HG03575 (cell line): ENCODE measurements at regions not wholly inside any gene's neighbourhood (a gene's known extent, or its start where the extent isn't known, plus 50 kb on each side); places are given as distances from the start of the nearest gene placed in this dataset.
"Not testable (repeated sequence)": the region's sequence is repeated elsewhere in the genome, so short reads cannot be mapped to it uniquely, and the experiment has no call there.

Source experiments
- ATAC-seq: cut with Tn5 transposase; IDR thresholded peaks from one replicate; pipeline ENCODE4 v1.9.1; 2021; ENCODE audit not compliant: unreplicated experiment, insufficient number of reproducible peaks, low FRiP score; ENCODE audit errors: extremely low read depth

DNA sequence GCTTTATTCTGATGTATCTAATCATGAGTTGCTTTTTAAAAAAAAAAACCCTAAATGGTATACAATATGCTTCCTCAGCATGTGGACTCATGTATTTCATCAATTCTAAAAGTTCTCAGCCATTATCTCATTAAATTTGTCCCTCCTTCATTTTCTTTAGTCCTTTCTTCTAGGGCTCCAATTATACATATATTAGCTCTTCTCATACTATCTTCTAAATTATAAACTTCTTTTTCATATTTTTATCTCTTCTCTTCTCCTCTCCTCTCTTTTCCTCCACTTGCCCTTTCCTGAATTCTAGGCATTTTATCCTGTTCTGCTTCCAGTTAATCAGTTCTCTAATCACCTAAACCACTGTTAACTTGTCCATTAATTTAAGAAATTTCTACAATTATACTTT, 55.0 kb upstream of the IL33 start:
- no peak for ATAC-seq

DNA sequence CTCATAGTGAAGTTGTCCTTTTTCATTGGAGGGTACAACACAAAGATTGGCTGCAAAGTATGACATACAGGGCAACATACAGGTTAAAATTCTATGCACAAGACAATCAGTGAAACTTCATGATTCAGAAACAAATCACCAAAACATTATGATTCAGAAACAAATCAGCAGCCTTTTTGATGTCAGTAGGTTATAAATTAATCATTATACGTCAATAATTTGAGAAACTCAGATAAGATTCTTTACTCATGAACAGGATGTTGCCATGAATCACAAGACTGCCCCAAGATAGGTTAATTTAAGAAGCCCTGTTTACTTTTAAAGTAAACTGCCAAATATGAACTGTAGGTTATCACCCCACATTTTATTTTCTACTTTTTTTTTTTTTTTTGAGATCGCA, 62.2 kb upstream of the IL33 start:
- no peak for ATAC-seq

DNA sequence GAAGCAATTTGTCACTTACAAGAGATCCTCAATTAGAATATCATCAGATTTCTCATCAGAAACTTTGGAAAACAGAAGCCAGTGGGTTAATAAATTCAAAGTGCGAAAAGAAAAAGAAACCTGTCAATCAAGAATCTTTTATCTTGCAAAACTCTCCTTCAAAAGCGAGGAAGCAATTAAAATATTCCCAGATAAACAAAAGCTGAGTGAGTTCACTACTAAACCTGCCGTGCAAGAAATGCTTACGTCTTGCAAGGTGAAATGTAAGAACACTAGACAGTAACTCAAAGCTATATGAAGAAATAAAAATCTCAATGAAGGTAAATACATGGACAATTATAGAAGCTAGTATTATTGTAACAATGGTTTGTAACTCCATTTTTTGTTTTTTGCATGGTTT, 62.8 kb upstream of the IL33 start:
- ATAC-seq = no peak

DNA sequence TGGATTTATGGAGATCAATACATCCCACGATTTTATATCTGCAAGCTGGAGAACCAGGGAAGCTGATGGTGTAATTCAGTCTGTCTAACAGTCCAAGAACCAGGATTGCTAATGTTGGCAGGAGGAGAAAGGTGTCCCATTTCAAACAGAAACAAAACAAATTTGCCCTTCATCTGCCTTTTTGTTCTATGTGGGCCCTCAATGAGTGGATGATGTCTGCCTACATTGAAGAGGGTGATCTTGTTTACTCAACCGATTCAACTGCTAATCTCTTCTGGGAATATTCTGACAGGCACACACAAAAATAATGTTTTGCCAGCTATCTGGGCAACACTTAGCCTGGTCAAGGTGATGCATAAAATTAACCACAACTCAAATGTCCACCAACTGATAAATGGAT, 65.1 kb upstream of the IL33 start:
- no peak for ATAC-seq

DNA sequence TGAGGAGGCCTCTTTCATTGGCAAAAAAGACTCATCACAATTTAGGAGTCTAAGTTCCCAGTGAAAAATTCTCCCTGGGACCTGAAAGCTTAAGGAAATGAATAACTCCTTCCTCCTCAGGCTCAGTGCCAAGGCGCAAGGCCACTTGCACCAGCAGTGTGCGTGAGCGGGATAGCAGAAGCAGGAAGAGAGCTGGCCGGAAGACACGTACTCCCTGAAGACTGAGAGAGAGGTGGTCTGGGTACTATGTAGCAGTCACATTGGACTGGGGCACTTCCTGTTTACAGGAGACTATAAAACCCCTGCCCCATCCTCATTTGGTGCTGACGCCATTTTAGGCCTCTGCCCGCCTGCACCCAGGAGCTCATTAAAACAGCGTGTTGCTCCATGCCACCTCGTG, 66.3 kb upstream of the IL33 start:
- ATAC-seq = no peak

DNA sequence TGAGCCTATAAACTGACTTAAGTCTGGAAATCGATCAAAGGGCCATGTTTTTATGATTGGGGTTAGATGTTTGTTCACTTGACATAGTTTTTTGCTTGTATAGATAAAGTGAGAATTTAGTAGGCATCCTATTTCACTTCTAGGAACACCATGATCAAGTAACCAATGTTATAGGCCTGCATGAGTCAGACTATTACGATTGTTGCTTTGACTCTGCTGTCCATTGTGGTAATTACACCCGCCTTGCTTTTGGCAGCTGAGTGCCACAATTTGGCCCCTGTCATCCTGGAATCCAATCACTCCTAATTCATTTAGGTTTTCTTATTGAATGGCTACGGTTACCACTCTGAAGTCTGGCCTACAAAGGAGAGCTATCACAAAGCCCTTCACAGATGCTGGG, 67.8 kb upstream of the IL33 start:
- no peak for ATAC-seq

DNA sequence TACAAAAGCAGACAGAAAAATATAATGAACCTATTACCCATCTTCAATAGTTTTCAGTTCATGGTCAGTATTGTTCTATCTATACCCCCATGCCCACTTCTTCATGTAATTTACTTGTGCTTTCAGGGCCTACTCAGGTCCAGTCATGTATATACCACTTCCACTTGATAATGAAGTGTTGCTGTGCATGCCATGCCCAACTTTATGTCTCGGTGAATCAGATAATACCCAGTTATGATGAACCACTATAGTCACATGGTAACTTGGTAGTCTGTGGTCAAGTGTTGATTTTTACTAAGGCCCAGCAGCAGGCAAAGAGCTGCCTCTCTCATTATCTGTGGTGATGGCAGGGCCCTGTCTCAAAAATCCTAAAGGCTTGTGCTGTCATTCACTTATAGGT, 70.7 kb upstream of the IL33 start:
- no peak for ATAC-seq

DNA sequence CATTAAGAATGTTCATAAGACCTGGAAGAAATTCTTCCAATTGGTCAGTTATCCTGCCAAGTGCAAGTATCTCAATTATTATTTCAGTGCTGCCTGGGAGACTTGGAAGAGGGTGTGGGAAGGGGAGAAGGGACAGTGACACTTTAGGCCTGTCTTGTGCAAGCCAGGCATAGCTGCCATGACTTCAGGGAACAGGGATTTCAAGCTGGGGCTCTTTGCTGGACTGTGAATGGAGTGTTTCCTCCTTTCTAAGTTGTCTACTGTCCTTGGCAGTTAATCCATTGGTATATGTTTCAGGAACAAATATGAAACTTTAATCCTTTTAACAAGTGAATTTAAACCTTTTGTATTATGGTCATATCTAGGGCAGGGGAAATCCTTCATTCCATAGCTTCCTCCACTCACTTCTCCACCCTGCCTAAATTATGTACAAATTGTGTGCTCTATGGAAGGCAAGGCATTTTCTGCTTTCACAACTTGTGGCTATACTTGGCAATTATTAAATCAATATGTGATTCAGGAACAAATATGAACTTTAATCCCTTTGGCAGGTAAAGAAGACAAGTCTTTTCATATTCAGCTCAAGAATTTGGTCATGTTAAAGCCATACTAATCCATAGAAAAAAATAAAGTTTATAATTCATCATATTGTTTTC, 72.7 kb upstream of the IL33 start:
- no peak for ATAC-seq

DNA sequence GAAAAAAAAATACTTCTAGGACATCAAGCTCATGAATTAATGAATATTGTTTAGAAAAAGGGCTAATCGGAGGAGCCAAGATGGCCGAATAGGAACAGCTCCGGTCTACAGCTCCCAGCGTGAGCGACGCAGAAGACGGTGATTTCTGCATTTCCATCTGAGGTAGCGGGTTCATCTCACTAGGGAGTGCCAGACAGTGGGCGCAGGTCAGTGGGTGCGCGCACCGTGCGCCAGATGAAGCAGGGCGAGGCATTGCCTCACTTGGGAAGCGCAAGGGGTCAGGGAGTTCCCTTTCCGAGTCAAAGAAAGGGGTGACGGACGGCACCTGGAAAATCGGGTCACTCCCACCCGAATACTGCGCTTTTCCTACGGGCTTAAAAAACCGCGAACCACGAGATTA, 79.8 kb upstream of the IL33 start:
- not testable (repeated sequence) for ATAC-seq

DNA sequence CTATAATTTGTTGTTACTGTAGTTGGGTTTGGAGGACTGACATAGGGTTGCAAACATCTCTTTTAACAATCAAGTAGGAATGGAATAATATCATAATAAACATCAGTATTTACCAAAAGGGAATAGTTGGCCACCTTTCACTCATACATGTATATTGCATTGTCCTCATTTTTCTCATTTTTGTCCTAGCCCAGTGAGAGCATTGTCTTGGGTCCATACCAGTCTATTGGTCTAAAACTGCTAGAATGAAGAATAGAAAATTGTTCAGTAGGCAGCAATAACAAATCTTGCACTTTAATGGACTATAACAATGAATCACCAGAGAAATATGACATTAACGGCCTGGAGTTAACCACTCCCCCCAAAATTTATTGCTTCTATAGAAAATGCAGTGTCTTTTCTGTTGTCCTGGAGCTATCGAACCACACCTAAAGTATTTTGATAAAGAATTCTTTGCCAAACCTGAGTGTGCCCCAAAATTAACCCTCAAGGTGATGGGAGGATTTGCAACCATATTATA, 80.9 kb upstream of the IL33 start:
- no peak for ATAC-seq

DNA sequence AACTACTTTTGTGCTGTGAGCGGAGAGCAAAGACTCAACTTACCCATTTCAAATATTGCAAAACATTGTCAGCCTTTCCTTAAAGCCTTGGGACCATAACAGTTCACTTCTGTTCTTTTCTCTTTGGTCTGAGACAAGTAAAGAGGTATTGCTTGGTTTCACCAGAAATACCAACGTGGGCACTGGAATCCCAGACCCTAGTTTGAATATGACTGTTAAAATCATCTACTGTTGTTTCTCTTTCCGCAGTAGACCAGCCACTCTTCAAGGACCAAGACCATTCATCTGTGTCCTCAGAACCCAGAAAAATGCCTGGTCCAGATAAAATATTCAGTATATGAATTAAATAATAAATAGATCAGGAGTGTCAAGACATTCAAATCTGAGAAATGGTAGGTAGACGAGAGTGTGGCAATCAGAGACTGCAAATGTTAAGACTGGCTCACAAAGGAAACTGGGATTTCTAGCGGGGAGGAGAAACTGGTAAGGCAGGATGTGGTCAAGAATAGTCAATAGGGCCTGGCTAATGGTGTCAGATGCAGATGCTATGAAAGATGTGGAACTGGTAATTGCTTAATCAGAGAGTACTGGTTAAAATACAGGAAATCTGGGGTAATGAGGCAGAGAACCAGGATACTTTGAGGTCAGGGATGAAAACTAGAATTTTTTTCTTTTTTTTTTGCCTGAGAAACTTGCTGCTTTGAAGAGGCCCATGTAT, 82.1 kb upstream of the IL33 start:
- no peak for ATAC-seq

DNA sequence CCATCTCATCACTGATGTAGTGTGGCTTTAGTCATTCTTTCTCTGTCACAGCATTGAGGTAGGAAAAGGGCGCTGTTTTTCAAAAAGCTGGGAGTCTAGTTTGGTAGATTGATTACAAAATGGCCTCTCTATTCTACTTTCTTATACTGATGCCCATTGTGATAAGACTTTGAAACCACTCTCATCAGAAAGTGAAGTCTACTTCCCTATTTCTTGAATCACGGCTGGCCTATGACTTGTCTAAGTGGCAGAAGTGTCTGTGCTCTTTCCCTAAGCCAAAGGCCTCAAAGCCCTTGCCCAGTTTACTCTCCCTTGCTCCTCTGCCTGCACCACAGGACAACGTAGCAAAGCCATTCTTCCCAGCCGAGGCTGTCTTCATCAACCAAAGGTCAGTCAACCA, 83.0 kb upstream of the IL33 start:
- no peak for ATAC-seq

DNA sequence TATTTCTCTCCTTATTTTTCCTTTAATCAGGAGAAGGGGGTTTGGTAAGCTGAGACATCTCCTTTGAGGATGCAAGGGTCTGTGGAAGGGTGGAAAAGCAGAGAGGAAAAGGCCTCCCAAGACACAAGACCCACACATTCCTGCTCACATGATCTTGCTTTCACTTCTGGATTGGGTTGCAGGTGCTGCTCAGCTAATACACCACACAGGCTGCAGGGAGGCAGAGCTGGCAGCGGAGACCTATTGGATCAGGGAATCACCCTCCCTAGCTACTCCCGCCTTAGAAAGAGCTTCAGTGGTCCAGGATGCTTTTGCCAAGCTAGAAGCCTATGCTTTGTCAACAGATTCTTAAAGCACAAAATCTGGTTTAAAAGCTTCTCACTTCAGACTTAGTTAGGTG, 87.6 kb upstream of the IL33 start:
- ATAC-seq = no peak

DNA sequence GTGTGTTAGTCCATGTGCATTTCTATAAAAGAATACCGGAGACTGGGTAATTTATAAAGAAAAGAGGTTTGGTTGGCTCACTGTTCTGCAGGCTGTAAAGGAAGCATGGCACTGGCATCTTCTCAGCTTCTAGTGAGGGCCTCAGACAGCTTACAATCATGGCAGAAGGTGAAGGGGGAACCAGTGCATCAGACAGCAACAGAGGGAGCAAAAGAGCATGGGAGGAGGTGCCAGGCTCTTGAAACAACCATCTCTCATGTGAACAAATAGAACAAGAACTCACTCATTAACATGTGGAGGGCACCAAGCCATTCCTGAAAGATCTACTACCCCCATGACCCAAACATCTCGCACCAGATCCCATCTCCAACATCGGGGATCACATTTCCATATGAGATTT, 89.2 kb upstream of the IL33 start:
- ATAC-seq = no peak

DNA sequence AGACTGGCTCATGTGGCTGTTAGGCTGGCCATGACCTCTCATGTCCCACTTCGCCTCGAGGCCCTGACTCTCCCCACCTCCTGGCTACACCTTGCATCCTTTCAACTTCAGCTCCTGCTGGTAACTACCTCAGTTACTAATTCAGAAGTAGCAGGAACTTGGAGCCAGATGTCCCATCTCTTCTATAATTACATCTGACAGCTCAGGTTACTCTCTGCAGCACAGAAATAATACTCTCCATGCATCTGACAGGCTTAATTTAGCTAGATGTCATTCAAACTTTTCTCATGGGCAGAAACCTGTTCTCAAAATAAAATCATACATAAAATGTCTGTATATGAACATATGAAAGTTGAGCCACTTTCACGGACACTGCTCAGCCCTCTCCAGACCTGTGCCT, 92.2 kb upstream of the IL33 start:
- no peak for ATAC-seq

DNA sequence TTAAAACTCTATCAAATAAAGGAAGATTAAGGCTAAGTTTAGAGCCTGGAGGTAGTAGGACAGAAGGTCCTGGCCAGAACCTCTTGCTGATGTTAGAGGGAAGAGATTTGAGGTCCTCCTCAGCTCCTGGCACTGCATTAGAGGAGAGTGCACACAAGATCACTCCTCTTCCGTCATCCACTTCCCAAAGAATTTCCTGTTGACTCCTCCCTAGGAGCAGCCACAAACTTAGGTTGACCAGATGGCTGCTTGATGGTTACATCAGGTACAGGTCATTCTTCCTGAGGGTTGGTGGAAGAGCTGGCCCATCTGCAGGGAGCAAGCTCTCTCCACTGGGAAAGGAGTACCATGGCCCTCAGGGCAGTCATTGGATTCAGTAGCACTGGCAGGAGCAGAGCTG, 93.9 kb upstream of the IL33 start:
- ATAC-seq = no peak

DNA sequence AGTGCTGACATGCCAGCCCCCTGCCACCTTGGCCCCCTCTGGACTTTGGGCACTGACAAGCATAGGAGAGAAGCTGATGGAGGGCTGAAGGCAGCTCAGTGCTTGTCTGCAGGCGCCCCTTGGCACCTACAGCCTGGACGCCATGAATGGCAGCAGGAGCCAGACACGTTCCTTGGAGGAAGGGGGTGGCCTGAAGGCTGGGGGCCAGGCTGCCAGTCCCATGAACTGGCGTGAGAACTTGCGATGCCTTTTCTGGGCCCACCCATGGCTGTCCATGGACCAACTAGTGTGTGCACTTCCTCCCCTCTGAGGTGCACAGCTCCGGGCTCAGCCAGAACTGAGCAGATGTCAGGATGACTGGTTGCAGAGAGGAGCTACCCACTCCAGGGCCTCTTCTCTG, 99.0 kb upstream of the RANBP6 start:
- ATAC-seq = no peak

DNA sequence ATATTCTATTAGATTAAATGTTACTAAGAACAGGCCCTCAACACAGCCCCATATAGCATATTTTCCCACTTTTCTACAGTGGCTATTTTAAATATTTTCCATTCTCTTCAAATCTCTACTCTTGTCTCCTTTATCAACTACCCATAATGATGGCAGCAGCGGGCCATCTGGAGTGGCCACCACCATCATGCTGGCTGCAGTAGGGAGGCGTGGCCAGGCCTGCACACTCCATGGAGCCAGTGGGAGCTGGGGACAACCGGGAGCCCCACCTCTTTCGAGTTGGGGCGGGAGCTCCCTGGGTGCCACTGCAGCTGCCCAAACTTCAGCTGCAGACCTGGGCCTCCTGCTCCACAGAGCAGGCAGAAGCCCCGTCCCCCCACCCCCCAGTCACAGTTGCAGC, 98.4 kb upstream of the RANBP6 start:
- ATAC-seq = no peak

DNA sequence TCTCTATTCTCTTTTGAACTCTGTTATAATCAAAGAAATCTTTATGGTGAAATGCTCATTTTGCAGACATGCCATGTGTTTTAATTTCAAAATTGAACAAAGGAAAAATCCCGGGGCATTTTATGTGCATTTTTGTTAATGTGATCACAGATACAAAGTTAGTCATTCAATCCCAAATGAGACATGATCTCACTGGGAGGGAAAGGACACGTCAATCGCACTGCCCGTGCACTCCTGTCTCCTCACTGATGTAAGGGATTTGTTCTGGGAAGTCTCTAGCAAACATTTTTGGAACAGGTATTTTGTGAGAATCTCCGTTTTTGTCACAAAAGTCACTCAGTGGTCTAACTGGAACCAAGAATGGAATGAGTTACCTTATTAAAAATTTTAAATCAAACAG, 97.9 kb upstream of the RANBP6 start:
- no peak for ATAC-seq

DNA sequence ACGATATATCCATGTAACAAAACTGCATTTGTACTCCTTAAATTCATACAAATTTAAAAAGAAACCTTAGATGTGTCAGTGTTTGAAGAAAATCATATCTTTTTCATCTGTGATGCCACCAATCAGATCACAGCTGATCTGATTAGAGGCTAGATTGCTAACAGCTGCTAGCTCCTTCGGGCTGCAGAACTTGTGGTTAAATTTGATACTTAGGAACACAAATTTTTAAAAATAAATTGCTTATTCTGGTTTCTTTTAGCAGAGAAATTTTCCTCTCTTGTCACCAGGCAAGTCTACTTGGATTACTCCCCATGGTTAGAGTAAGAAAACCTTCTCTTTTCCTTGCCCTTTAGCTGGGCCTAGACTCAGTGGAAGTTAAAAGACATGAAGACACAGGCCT, 94.6 kb upstream of the RANBP6 start:
- no peak for ATAC-seq

DNA sequence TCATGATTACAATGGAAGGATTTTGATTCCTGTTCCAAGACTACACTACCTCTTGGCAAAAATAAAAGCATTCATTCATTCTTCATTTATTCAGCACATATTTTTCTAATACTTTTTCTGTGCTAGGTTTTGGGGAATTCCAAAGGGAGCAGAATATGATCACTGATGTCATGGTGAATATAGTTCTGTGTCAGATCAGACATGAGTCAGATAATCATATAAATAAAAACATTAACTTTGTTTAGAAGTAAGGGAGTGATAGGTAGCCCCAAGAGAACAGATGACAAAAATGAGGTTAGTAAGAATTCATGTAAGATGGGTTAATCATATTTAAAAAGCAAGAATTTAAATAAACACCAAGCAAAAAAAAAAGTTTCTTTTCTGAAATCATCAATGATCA, 94.1 kb upstream of the RANBP6 start:
- ATAC-seq = no peak
